ENCODE measurements at regions not wholly inside any gene's neighbourhood (a gene's known extent, or its start where the extent isn't known, plus 50 kb on each side); places are given as distances from the start of the nearest gene placed in this dataset.

- TF ChIP-seq CTCF (conservative IDR thresholded peaks at IDR 0.05 in 1 of 2, IDR thresholded peaks at IDR 0.05 in 1 of 2; ENCODE audit: low read depth in 1 of 2, low read length in 2 of 2) (no peak), EZH2 (IDR thresholded peaks at IDR 0.05; ENCODE audit: low read length, missing control alignments) (no peak)
Measured at GRCh38 chr2:145775591-145775990, 1255.7 kb upstream of the ZEB2 start.

Data from fibroblast of lung (primary cell).